Jurkat, Clone E6-1 (cell line): ENCODE measurements at regions not wholly inside any gene's neighbourhood (a gene's known extent, or its start where the extent isn't known, plus 50 kb on each side); places are given as distances from the start of the nearest gene placed in this dataset.
"Not testable (repeated sequence)": the region's sequence is repeated elsewhere in the genome, so short reads cannot be mapped to it uniquely, and the experiment has no call there.

ENCODE experiments used
- DNase-seq: peaks from one replicate; pipeline ENCODE4 v3.0.0-alpha.2; 2011; ENCODE audit warnings: low read depth, low spot score
- H3K4me3 ChIP-seq: 2 replicates; pipeline ENCODE4 v1.5.1; 2011; ENCODE audit warnings: mild to moderate bottlenecking, low read length, control low read depth, moderate library complexity

DNA sequence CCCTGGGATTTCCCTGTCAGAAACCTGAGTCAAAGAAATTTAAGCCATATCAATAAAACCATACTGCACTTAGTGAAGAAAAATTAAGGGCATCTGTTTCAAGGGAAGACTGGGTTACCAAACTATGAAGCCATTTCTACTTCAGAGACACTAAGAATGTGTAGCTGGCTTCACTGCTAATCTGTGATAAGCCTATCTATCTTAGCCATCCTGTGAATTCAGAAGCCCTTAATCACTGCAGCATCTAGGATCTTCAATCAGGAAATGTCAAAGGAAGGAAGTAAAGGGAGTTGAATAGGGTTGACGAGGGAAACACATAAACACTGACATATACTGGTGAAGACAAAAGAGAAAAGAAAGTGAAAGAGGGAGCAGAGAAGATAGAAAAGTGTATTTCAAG is 777.6 kb upstream of the DIAPH2 start:
- no peak overlapping the region for H3K4me3 ChIP-seq
- DNase-seq: no peak

DNA sequence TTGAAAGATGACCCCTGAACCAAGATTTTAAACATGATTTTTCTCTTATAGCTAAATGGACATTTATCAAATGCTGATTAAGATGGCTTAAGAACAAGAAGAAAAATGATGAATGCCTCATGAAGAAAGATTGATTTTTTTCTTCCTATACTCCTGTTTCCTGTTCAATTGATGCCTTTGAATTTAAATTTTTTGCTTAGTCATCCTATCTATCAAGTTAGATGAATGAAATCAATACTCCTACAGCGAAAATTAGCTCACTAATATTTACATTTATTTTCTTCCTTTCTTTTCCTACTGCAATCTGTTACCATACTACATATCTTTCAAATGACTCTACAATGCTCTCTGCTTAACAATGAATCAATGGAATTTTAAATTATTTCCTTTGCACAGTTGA is 773.6 kb upstream of the DIAPH2 start:
- no peak for DNase-seq
- H3K4me3 ChIP-seq: no peak overlapping the region

DNA sequence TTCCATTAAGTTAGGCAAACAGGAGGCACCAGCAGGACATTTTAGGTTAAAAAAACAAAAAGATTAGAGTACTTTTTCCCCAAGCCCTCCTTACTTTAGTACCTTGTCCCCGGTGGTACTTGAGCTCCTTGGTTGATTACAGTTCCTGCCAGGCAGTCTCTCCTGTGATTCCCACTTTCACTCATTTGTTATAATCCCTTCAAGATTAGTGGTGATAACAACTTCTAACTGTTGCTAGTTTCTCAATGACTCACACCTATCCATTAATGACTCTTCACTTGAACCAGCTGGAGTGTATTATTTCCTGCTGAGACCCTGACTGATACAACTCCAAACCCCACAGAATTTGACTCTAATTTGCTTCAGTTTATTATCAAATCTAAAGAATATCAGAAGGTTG is 765.0 kb upstream of the DIAPH2 start:
- DNase-seq: no peak
- H3K4me3 ChIP-seq: no peak overlapping the region

DNA sequence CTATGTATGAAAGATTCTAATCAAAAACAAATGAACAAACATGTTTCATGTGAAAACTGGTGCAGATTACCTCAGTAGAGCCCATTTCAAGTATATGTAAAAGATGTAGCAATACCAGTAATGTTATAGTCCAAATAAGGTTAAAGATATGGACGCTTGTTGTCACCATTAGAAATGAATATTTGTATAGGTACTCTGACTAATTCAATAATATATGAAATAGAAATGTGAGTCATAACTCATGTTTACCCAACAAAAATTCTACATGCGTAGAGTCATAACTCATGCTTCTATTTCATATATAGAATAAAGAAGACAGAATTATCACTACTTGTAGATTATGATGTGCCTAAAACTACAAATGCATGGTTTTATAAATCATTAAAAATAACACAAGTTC is 739.1 kb upstream of the DIAPH2 start:
- no peak overlapping the region for H3K4me3 ChIP-seq
- no peak for DNase-seq

DNA sequence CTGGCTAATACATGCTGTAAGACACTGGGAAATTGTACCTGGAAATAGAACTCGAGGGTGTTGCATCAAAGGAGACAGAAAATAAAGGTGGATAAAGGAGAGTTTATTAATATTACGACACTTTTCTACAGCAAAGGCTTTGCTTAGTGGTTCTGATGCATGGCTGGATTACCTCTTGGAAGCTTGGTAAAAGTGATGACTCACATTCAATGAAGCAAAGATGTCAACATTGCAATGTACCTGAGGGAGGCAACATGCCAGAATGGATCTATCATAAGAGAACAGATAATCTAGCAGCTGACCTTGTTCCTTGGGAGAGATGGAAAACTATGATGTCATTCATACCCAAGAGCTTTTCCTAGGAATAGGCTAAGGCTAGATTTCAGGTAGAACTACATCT is 735.1 kb upstream of the DIAPH2 start:
- H3K4me3 ChIP-seq: no peak overlapping the region
- no peak for DNase-seq

DNA sequence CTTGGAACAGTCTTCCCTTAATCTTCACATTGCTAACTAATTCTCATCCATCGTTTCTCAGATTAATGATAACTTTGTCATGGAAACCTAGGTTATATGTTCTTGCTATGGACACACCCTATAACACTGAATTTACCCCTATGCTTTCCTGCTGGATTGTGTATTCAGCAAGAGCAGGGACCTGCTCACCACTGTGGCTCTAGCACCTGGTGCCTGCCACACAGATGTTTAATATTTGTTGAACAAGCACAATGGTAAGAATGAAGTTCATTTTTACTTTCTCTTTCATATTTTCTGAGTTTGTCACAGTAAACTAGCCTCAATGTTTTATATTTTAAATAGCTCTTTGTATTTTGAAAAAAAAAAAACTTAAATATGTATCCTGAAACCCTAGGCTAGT is 734.0 kb upstream of the DIAPH2 start:
- DNase-seq: no peak
- no peak overlapping the region for H3K4me3 ChIP-seq

DNA sequence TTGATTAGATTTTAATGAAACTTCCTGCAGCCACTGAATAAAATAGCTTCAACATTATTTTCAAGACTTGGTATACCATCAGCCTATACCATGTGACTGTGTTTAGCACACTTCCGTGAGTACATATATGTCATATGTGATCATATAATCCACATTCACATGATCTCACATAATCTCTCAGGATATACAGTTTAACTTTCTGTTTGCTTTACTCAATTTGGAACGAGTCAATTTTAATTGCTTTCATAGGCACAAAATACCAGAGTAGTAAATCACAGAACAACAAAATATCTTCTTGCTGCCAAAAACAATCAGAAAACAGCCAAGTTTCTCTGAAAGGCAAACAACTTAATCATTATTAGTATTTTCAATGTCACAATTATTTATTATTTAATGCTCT is 731.1 kb upstream of the DIAPH2 start:
- H3K4me3 ChIP-seq: no peak overlapping the region
- no peak for DNase-seq

DNA sequence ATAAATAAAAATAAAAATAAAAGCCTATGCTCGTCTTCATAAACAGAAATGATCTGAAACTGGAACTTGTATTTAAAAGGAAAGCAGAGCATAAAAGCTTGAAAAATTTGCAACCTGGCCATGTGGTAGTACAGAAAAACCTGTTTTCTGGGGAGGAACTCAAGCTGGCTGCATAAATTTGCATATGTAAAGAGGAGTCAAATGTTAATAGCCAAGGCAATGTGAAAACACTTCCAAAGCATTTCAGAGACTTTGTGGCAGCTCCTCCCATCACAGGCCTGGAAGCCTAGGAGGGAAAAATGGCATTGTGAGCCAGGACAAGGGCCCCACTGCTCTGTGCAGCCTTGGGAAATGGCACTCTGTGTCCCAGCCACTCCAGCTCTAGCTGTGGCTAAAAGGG is 727.9 kb upstream of the DIAPH2 start:
- H3K4me3 ChIP-seq: no peak overlapping the region
- no peak for DNase-seq

DNA sequence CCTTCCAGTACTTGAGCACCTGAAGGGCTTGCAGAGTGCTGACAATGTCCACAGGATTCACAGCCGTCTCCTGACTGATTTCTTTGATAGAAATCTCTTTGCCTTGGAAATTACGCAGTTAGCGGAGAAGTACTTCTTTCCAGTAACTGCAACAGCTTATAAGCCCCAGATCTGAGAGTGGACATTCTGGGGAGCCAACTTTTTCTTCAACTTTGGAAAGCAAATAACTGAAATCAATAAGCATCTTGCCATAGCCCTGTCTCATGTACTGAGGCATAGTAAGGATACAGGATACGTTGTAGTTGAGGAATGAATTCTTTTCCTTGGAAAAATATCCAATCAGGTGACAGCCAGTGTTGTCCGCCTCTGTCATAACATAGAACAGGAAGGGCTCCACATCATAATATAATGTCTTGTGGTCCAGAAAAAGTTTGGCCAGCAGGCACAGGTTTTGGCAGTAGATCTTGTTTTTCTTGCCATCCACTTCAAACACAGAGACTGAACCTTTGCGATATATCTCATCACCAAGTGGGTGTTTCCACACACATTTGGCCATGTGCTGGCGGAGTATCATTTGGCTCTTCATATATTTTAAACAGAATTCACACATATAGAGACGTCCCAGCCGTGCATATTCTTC is 711.1 kb upstream of the DIAPH2 start:
- DNase-seq, H3K4me3 ChIP-seq: not testable (repeated sequence)

DNA sequence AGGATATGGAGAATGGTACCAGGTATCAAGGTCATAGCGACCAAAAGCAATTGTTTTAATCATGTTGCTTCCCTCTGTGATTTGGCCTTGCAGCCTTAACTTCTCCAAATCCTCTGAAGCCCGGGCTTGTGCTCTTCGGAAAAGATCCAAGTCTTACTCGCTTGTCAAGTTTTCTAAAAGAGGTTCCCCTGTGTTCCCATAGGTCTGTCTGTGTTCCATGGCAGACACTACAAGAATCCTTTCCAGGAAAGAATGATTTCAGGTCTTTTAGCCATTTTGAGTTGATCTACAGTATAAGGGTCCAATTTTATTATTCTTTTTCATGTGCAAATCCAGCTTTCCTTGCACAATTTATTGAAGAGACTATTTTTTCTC is 710.6 kb upstream of the DIAPH2 start:
- no peak for DNase-seq
- no peak overlapping the region for H3K4me3 ChIP-seq

DNA sequence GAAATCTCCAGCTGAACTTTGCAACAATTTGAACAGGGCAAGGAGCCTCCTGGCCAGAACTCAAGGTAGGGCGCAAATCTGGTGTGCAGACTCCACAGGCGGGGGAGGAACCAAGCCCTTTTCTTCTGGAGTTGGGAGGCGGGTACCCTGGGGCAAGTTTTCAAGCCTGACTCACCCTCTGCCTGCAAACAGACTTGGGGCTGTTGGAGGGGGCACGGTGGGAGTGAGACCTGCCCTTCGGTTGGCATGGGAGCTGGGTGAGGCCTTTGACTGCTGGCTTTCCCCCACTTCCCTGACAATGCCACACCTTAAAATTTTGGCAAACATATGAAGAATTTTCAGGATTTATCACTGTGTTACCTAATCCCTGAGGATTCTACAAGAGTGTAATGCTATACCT is 709.8 kb upstream of the DIAPH2 start:
- no peak overlapping the region for H3K4me3 ChIP-seq

DNA sequence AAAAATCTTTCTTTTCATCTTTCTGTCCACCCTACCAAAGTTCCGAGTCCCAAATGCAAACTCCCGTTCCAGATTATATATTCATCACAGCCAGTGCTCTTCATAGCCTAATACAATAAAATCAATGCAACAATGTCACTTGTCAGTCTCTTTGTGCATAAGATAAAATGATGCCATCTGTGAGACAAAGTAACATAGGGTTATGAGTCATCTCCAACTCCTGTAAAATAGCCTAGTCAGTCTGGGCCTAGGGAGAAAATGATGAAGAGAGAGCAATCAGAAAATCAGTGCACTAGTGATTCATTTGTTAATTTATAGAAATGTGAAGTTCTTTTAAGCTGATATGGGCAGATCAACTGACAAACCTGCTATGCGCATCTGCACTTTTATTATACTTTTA is 689.1 kb upstream of the DIAPH2 start:
- H3K4me3 ChIP-seq: no peak overlapping the region

More for the DNA sequence above, 709.8 kb upstream of the DIAPH2 start:
- no peak for DNase-seq

DNA sequence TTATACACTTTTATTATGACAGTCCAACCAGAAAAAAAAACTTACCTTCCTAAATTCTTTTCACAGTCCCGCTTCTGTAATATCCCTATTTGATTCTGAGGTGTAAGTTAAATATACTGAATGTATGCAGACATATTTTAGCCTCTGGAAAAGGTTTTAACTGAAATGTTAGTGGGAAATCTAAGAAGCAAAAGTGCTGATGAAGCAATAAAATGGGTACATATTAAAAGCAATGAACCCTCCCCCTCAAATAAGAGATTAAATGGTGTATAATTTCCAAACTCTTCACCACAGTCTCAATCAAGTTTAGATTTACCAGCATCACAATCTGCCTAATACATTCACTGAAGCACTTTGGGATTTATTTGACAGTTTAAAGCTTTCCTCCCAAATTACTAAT is 688.3 kb upstream of the DIAPH2 start:
- DNase-seq: no peak
- H3K4me3 ChIP-seq: no peak overlapping the region

More for the DNA sequence above, 689.1 kb upstream of the DIAPH2 start:
- DNase-seq: no peak

DNA sequence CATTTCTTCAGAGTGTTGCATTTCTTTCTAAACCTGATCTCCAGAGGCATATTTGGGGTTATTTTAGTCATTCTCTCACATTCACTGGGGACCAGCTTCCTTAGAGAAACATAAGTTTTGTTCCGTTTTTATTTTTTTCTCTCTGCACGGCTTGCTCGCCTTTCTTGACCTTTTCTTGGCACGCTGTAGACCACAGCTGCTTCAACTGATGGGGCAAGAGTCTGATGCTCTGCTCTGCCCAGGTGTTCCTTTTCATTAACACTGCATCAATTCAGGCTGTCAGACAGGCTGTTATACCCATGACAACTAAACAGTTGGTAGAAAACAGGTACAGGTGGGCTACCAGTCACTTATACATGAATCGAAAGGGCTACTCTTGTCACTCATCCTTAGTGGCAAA is 682.2 kb upstream of the DIAPH2 start:
- no peak for DNase-seq

DNA sequence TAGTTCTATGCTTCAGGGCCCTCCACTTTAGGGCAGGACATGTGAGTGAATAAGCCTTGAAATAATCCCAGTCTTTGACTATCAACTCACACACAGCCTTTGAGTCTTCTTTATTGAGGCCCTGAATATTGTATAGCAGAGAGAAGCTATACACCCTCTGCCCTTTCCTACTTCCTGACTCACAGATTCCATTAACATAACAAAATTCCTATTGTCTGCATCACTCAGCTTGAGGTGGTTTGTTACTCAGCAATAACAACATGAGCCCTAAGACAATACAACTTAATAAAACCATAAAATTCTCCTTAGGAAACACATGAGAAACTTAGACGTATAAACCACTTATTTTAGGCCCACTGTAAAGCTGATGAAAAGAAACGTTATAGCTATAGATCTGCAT is 680.3 kb upstream of the DIAPH2 start:
- DNase-seq: no peak
- H3K4me3 ChIP-seq: no peak overlapping the region

More for the DNA sequence above, 682.2 kb upstream of the DIAPH2 start:
- H3K4me3 ChIP-seq: no peak overlapping the region

DNA sequence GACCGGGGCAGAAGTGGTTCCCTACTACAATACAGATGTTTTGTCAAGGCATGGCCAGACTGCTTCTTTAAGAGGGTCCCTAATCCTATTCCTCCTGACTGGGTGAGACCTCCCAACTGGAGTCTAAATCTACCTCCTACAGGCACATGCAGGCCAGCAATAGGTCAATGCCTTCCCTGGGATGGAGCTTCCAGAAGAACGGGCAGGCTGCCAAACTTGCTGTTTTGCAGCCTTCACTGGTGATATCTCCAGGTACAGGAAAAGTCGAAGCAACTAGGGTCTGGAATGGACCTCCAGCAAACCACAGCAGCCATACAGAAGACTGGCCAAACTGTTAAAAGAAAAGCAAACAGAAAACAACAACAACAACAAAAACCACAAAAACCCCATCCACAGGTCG is 678.4 kb upstream of the DIAPH2 start:
- H3K4me3 ChIP-seq: no peak overlapping the region
- no peak for DNase-seq

DNA sequence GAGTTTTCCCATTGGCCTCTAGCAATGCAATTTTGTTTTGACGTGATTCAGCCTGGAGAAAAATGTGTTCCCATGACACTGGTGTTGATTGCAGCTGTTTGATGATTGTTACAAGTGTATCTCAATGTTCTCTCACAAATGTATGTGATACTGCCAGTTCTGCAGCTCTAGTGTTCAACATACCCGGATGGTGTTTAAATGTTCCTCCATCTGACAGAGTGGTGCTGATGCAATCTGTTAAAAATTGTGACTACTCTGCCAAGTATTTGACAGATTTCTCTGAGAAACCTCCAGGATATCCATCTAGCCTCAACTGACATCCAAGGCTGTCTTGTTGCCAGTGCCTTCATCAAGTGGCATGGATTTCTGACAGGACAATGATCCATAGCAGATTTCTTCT is 657.2 kb upstream of the DIAPH2 start:
- no peak for DNase-seq
- no peak overlapping the region for H3K4me3 ChIP-seq

DNA sequence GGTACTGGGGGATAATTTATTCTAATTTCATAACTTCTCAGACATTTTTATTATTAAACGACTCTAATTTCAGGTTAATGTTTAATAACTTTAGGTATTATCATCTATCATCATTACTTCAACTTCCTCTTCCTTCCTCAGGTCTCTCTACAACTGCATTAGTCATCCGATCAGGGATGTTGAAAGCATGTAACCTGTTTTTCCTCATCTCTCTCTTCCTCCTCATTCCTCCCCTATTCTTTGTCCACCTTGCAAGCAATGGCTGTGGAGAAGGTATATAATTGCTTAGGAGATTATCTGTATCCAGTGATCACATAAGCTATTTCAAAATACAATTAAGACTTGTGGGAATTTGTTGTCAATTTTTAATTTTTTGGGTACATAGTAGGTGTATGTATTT is 632.6 kb upstream of the DIAPH2 start:
- no peak overlapping the region for H3K4me3 ChIP-seq
- no peak for DNase-seq

DNA sequence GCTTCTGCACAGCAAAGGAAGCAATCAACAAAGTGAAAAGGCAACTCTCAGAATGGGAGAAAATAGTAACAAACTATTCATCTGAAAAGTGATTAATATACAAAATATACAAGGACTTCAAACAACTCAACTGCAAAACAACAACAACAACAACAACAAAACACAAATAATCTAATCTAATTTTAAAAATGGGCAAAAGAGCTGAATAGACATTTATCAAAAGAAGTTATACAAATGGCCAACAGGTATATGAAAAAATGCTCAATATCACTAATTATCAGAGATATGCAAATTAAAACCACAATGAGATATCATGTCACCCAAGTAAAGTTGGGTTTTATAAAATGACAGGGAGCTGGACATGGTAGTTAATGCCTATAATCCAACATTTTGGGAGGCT is 602.8 kb upstream of the DIAPH2 start:
- H3K4me3 ChIP-seq: no peak overlapping the region
- DNase-seq: no peak

DNA sequence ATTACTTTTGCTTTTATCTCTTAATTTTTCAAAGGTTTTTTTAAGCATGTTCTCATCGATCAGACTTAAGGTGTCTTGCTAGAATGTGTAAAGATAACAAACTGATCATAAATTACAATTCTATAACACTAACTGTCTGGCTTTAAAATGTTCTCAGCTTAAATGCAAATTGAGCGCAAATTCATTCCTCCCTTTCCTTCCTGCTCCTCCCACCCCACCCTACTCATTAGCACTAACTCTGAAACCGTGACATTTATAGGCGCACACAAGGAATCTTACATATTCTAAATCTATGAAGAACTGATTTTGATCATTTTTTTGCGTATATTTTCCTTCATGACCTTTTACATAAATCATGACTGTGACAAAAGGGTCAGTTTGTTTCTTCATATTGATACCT is 590.0 kb upstream of the DIAPH2 start:
- no peak overlapping the region for H3K4me3 ChIP-seq
- DNase-seq: no peak

DNA sequence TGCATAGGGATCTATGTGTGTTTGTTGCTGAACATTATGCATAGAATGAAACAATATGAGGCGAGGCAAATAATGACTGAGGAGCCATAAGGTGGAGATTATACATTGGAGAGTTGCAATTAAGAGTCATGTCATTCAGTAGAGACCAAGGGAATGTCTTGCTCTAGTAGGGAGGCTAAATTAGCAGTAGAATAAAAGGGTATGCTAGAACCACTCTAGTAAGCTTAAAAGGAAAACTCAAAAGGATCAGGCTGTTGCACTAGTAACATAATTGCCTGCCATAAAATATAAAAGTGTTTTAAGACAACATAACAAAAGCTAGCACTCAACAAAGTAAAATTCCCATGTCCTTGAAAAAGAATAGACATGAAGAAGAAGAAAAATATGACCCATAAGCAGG is 586.2 kb upstream of the DIAPH2 start:
- H3K4me3 ChIP-seq: no peak overlapping the region
- no peak for DNase-seq

DNA sequence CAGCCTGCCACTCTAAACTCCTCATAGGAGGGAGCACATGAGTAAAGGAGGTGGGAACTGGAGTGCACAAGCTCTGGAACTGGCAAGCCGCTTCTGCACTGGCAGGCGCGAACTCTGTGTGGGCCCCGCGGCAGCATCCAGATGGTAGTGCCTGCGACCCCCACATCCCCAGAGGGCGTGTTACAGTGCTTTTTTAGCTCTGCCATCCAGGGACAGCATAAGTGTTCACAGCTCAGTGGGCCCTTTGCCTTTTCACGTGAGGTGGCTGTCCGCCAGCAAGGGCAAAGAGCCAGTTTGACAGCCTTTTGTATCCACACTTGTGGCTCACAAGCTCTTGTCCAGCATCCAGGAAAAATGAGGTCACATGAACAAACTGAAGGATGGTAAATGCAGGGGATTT is 581.6 kb upstream of the DIAPH2 start:
- H3K4me3 ChIP-seq: no peak overlapping the region
- no peak for DNase-seq
